K562 (cell line): ENCODE measurements at regions not wholly inside any gene's neighbourhood (a gene's known extent, or its start where the extent isn't known, plus 50 kb on each side); places are given as distances from the start of the nearest gene placed in this dataset.

Experiments
- ASH1L ChIP-seq: fragments of 450-650 bp; IDR thresholded peaks from 2 replicates; pipeline ENCODE4 v1.6.1; 2018; ENCODE audit warnings: borderline replicate concordance, mild to moderate bottlenecking, low read depth; ENCODE audit not compliant: partially characterized antibody
- C11orf30 ChIP-seq: fragments of 450-650 bp; IDR thresholded peaks from 2 replicates; pipeline ENCODE4 v1.6.1; 2016; ENCODE audit warnings: low read depth, mild to moderate bottlenecking
- SMC3 ChIP-seq: conservative IDR thresholded peaks from 2 replicates; pipeline ENCODE4 v1.6.1; 2011; ENCODE audit warnings: low read depth, low read length, improper control_type of control experiment; ENCODE audit not compliant: insufficient read depth
- TF ChIP-seq, protein P1 (sequence below): sonication (generic); formaldehyde crosslinking; IDR thresholded peaks from 2 replicates; pipeline ENCODE4 v1.8.1; 2023; ENCODE audit warnings: mild to moderate bottlenecking, missing genetic modification reagents
- TF ChIP-seq, protein P2 (sequence below): fragments of 250-450 bp; sonication (Bioruptor Pico); IDR thresholded peaks from 2 replicates; pipeline ENCODE4 v1.6.1; 2021; ENCODE audit warnings: mild to moderate bottlenecking
- TF ChIP-seq, protein P3 (sequence below): fragments of 250-450 bp; sonication (Bioruptor Pico); IDR thresholded peaks from 2 replicates; pipeline ENCODE4 v1.4.0; 2020
- TF ChIP-seq, protein P4 (sequence below), 2 experiments: fragments of 450-650 bp; IDR thresholded peaks; 2 replicates each; pipeline ENCODE4 v1.6.1; 2018; ENCODE audit warnings: mild to moderate bottlenecking in 2 of 2, low read depth in 1 of 2; ENCODE audit not compliant: partially characterized antibody in 2 of 2

DNA sequence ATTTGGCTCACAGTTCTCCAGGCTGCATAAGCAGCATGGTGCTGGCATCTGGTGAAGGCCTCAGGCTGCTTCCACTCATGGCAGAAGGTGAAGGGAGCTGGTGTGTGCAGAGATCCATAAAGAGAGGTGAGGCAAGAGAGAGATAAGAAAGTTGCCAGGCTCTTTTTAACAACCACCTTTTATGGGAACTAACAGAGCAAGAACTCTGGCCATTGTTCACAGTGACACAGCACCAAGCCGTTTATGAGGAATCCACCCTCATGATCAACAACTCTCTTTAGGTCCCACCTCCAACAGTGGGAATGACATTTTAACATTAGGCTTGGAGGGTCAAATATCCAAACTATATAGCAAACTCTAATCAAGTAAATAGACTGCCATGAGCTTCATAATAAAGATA lies 557.2 kb upstream of the SUCLG2 start (continued):
- TF ChIP-seq, protein P1, sequence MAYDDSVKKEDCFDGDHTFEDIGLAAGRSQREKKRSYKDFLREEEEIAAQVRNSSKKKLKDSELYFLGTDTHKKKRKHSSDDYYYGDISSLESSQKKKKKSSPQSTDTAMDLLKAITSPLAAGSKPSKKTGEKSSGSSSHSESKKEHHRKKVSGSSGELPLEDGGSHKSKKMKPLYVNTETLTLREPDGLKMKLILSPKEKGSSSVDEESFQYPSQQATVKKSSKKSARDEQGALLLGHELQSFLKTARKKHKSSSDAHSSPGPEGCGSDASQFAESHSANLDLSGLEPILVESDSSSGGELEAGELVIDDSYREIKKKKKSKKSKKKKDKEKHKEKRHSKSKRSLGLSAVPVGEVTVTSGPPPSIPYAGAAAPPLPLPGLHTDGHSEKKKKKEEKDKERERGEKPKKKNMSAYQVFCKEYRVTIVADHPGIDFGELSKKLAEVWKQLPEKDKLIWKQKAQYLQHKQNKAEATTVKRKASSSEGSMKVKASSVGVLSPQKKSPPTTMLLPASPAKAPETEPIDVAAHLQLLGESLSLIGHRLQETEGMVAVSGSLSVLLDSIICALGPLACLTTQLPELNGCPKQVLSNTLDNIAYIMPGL = no peak
- TF ChIP-seq, protein P2, sequence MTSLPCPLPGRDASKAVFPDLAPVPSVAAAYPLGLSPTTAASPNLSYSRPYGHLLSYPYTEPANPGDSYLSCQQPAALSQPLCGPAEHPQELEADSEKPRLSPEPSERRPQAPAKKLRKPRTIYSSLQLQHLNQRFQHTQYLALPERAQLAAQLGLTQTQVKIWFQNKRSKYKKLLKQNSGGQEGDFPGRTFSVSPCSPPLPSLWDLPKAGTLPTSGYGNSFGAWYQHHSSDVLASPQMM = no peak
- no peak for TF ChIP-seq ASH1L
- no peak for TF ChIP-seq SMC3
- no peak for TF ChIP-seq C11orf30
- TF ChIP-seq, protein P3, sequence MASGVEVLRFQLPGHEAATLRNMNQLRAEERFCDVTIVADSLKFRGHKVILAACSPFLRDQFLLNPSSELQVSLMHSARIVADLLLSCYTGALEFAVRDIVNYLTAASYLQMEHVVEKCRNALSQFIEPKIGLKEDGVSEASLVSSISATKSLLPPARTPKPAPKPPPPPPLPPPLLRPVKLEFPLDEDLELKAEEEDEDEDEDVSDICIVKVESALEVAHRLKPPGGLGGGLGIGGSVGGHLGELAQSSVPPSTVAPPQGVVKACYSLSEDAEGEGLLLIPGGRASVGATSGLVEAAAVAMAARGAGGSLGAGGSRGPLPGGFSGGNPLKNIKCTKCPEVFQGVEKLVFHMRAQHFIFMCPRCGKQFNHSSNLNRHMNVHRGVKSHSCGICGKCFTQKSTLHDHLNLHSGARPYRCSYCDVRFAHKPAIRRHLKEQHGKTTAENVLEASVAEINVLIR (CRISPR knock-in tag) = no peak
- TF ChIP-seq, protein P4, sequence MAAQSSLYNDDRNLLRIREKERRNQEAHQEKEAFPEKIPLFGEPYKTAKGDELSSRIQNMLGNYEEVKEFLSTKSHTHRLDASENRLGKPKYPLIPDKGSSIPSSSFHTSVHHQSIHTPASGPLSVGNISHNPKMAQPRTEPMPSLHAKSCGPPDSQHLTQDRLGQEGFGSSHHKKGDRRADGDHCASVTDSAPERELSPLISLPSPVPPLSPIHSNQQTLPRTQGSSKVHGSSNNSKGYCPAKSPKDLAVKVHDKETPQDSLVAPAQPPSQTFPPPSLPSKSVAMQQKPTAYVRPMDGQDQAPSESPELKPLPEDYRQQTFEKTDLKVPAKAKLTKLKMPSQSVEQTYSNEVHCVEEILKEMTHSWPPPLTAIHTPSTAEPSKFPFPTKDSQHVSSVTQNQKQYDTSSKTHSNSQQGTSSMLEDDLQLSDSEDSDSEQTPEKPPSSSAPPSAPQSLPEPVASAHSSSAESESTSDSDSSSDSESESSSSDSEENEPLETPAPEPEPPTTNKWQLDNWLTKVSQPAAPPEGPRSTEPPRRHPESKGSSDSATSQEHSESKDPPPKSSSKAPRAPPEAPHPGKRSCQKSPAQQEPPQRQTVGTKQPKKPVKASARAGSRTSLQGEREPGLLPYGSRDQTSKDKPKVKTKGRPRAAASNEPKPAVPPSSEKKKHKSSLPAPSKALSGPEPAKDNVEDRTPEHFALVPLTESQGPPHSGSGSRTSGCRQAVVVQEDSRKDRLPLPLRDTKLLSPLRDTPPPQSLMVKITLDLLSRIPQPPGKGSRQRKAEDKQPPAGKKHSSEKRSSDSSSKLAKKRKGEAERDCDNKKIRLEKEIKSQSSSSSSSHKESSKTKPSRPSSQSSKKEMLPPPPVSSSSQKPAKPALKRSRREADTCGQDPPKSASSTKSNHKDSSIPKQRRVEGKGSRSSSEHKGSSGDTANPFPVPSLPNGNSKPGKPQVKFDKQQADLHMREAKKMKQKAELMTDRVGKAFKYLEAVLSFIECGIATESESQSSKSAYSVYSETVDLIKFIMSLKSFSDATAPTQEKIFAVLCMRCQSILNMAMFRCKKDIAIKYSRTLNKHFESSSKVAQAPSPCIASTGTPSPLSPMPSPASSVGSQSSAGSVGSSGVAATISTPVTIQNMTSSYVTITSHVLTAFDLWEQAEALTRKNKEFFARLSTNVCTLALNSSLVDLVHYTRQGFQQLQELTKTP (IDR thresholded peaks at IDR 0.05; ENCODE audit: low read depth in 1 of 2, partially characterized antibody in 2 of 2) = no peak
